ENCODE measurements at regions not wholly inside any gene's neighbourhood (a gene's known extent, or its start where the extent isn't known, plus 50 kb on each side); places are given as distances from the start of the nearest gene placed in this dataset.
"Not testable (repeated sequence)": the region's sequence is repeated elsewhere in the genome, so short reads cannot be mapped to it uniquely, and the experiment has no call there.

GRCh38 chr13:95388420-95389079, 87.3 kb upstream of the ABCC4 start:
- DNase-seq (ENCODE audit: low spot score): no peak

GRCh38 chr13:95391362-95391761, 90.1 kb upstream of the ABCC4 start:
- no peak for DNase-seq (ENCODE audit: low spot score)

- DNase-seq (ENCODE audit: low spot score): no peak
Measured at GRCh38 chr13:95391785-95392184, 90.5 kb upstream of the ABCC4 start.

DNA sequence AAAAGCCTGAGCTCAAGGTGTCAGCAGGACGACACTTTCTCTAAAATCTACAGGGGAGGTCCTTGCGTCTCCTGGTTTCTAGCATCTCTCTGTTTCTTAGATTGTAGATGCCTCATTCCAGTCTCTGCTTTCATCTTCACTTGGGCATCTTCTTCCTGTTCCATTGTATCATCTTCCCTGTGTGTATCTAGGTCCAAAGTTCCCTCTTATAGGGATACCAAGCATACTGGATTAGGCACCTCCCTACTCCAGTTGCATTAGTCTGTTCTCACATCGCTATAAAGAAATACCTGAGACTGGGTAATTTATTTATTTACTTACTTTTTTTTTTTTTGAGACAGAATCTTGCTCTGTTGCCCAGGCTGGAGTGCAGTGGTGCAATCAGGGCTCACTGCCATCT, 91.3 kb upstream of the ABCC4 start:
- no peak for DNase-seq (ENCODE audit: low spot score)

- DNase-seq (ENCODE audit: low spot score): no peak
Measured at GRCh38 chr13:95403349-95404140, 102.3 kb upstream of the ABCC4 start.

- DNase-seq (ENCODE audit: low spot score): peak; percentile 79
Measured at GRCh38 chr13:95404141-95404882, 103.1 kb upstream of the ABCC4 start.

DNA sequence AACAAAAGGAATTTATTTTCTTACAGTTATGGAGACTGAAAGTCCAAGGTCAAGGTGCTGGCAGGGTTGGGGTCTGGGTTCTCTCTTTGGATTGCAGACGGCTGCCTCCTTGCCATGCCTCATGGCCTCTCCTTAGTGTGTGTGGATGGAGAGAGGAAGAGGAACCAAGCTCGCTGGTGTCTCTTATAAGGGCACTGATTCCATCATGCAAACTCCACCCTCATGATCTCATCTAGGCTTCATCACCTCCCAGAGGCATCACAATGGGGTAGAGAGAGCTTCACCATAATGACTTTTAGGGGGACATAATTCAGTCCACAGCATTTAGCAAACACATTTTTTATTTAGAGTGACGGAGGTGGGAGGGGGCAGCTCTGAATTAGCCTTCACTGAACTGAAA, 104.9 kb upstream of the ABCC4 start:
- DNase-seq (ENCODE audit: low spot score): no peak

- DNase-seq (ENCODE audit: low spot score): no peak
Measured at GRCh38 chr13:95411428-95412040, 110.3 kb upstream of the ABCC4 start.

DNA sequence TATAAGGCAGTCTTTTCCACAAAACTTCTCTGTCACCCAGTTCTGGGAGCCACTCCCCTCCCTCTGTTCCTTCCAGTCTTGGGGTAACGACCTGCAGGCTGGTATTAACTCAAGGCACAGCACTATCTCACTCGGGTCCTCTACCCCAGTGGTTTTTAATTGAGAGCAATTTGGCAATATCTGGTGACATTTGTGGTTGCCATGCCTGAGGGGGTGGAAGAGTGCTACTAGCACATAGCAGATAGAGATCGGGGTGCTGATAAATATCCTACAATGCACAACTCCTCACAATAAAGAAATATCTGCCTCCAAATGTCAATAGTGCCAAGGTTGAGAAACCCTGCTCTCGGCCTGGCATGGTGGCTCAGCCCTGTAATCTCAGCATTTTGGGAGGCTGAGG, 117.7 kb upstream of the ABCC4 start:
- DNase-seq (ENCODE audit: low spot score): no peak

GRCh38 chr13:95420501-95420900, 119.2 kb upstream of the ABCC4 start:
- DNase-seq (ENCODE audit: low spot score): no peak

- no peak for DNase-seq (ENCODE audit: low spot score)
Measured at GRCh38 chr13:95426631-95427030, 125.4 kb upstream of the ABCC4 start.

DNA sequence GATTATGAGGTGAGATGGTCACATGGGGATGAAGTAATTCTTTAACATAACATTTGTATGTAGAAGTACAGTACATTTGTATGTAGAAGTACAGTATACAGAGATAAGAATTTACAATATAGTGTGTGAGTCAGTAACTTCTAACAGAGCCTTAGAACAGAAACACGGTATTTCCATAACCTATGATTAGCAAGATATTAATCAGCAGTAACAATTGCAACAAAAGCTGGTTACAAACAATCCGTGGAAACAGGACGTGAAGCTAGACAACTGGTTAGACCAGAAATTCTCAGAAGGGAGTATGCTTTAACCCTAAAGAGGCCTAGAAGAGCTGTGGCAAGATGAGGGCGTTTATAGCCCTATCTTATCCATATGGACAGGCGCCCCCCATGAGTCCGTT, 122.0 kb upstream of the CLDN10 start:
- DNase-seq (ENCODE audit: low spot score): not testable (repeated sequence)

- no peak for DNase-seq (ENCODE audit: low spot score)
Measured at GRCh38 chr13:95432141-95432540, 120.4 kb upstream of the CLDN10 start.

DNA sequence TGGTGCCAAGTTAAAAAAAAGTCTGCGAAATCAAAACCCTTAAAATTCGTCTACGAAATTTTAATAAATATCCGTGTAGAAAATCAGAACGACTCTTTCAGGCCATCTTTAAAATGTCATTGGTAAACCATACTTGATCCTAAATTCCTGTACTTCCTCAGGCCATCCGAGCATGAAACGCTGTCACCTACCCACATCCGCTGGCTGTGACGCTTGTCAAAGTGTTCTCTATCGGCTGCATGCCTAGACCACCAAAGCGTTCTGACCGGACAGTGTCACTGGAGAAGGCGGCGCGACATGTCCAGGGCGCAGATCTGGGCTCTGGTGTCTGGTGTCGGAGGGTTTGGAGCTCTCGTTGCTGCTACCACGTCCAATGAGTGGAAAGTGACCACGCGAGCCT, 119.0 kb upstream of the CLDN10 start:
- no peak for DNase-seq (ENCODE audit: low spot score)

DNA sequence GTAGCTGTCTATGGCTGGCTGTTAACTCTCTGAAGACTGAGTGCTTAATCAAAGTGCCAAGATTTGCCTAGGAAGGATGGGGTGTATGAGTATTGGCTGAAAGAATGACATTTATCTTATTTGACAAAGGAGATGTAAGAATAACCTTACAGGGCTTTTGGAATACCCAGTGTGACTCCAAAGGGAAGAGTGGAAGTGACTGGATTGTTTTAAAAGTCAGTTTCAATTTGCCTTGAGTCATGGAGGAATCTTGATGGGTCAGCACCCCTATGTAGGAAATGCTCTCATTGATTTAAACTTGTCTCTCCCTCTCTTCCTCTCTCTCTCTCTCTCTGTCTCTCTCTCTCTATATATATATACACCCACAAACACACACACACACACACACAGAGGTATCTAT, 118.4 kb upstream of the CLDN10 start:
- no peak for DNase-seq (ENCODE audit: low spot score)

DNA sequence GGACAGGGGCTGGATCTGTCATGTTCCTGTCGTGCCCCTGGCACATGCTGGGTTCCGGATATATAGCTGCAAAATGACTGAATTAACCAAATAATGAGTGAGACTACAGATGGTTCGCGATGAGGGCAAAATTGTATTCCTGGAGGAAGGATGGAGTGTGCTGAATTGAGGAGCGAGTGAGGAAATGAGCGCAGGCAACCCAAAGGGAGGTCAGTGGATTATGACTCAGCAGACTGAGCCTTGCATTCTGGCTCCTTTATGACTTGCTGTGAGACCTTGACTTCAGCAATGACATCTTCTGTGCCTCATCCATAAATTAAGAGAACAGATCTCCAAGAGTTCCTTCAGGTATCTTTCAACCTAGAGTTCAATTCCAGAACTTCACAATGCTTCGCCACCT, 115.0 kb upstream of the CLDN10 start:
- no peak for DNase-seq (ENCODE audit: low spot score)

- DNase-seq (ENCODE audit: low spot score): no peak
Measured at GRCh38 chr13:95438297-95438696, 114.2 kb upstream of the CLDN10 start.

GRCh38 chr13:95440441-95441088, 112.0 kb upstream of the CLDN10 start:
- DNase-seq (ENCODE audit: low spot score): no peak

DNA sequence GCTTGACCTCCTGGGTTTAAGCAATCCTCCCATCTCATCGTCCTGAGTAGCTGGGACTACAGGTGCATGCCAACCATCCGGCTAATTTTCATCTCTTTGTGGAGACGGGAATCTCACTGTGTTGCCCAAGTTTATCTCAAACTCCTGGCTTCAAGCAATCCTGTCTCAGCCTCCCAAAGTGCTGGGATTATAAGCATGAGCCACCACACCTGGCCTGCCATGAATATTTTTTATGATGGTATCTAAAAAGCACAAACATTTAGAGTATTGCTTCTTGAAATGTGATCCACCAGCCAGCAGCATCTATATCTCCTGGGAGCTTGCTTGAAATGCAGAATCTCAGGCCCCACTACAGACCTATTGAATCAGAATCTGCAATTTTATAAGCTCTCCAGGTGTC, 111.2 kb upstream of the CLDN10 start:
- DNase-seq (ENCODE audit: low spot score): no peak

DNA sequence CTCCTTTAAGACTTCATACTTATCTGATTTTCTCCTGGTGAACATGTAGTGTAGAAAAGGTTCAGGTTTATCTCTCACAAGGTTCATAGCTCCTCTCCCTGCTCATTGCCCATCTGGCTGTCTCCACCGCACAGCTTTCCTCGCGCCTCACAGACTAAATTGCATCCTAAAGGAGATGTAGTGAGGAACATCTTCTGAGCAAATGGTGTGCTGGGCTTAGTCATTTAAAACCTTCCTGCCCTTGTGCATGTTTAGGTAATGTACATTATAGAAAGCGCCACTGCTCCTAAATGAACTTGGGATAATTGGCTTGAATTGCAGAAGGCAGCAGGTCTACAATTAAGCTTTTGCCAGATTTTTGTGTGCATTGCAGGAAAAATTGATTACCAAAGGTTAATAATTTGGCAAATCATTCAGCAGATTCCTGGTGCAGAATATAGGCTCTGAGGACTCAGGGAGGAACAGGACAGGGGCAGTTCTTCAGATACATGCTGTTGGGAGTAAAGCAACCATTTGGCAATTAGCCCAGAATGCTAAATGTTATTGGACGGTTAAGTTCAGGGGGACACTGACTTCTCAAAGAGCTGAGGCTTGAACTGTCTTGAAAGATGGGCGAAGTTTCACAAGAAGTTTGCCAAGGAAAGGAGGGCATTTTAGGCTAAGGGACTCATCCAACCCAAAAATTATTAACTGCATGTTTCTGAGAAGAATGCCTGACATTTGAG, 108.4 kb upstream of the CLDN10 start:
- no peak for DNase-seq (ENCODE audit: low spot score)

GRCh38 chr13:95445131-95445530, 107.4 kb upstream of the CLDN10 start:
- DNase-seq (ENCODE audit: low spot score): no peak
